ENCODE measurements at regions not wholly inside any gene's neighbourhood (a gene's known extent, or its start where the extent isn't known, plus 50 kb on each side); places are given as distances from the start of the nearest gene placed in this dataset.

- TF ChIP-seq CTCF (IDR thresholded peaks at IDR 0.05; ENCODE audit: low read length) = no peak
- no peak for TF ChIP-seq EZH2 (IDR thresholded peaks at IDR 0.05; ENCODE audit: borderline replicate concordance, low read length)
These were observed 827.0 kb downstream of the BCL11A start for GRCh38 chr2:59726228-59727120.

All from OCI-LY1 (cell line).